ENCODE measurements at regions not wholly inside any gene's neighbourhood (a gene's known extent, or its start where the extent isn't known, plus 50 kb on each side); places are given as distances from the start of the nearest gene placed in this dataset.

DNA sequence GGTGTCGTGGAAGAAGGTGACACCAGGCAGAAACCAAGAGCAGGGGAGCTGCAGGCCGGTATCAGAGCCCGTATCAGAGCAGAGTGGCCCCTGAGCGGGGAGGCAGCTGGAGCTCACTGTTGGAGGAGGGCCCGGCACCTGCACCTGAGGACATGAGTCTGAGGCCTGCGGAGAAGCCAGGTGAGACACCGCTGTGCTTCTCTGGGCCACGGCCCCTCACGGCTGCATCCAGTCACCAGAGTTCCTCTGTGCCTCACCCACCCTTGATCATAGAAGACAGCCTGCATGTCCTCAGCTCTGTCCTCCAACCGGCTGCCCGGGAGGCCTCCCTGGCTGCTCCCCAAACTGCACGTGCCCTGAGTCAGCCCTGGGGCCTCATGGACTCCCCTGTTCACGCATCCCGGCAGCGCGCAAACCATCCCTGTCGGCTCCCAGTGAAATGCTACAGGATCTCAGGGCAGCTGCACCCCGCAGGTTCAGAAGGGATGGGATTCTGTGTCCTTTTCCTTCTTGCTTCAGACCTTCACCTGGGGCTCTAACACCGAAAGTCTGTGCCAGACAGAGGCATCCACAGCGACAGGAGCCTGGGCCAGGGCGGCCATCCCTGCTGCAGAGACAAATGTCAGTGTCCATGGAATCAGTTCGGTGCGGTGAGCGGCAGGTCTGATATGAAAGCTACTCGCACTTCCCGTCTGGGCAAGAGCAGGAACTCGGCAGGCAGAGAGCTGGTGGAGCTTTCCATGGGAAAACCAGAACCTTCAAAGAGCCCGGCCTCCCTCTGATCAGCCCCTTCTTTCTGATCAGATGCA lies 111.9 kb upstream of the FAM20C start:
- no peak for DNase-seq (ENCODE audit: low spot score)
- TF ChIP-seq, protein P1, sequence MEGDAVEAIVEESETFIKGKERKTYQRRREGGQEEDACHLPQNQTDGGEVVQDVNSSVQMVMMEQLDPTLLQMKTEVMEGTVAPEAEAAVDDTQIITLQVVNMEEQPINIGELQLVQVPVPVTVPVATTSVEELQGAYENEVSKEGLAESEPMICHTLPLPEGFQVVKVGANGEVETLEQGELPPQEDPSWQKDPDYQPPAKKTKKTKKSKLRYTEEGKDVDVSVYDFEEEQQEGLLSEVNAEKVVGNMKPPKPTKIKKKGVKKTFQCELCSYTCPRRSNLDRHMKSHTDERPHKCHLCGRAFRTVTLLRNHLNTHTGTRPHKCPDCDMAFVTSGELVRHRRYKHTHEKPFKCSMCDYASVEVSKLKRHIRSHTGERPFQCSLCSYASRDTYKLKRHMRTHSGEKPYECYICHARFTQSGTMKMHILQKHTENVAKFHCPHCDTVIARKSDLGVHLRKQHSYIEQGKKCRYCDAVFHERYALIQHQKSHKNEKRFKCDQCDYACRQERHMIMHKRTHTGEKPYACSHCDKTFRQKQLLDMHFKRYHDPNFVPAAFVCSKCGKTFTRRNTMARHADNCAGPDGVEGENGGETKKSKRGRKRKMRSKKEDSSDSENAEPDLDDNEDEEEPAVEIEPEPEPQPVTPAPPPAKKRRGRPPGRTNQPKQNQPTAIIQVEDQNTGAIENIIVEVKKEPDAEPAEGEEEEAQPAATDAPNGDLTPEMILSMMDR (IDR thresholded peaks at IDR 0.05; ENCODE audit: extremely low read depth, missing control alignments), result no peak

GRCh38 chr7:81068-81925 lies 111.1 kb upstream of the FAM20C start:
- TF ChIP-seq, protein P1 (IDR thresholded peaks at IDR 0.05; ENCODE audit: extremely low read depth, missing control alignments), result no peak
- DNase-seq (ENCODE audit: low spot score), result no peak

DNA sequence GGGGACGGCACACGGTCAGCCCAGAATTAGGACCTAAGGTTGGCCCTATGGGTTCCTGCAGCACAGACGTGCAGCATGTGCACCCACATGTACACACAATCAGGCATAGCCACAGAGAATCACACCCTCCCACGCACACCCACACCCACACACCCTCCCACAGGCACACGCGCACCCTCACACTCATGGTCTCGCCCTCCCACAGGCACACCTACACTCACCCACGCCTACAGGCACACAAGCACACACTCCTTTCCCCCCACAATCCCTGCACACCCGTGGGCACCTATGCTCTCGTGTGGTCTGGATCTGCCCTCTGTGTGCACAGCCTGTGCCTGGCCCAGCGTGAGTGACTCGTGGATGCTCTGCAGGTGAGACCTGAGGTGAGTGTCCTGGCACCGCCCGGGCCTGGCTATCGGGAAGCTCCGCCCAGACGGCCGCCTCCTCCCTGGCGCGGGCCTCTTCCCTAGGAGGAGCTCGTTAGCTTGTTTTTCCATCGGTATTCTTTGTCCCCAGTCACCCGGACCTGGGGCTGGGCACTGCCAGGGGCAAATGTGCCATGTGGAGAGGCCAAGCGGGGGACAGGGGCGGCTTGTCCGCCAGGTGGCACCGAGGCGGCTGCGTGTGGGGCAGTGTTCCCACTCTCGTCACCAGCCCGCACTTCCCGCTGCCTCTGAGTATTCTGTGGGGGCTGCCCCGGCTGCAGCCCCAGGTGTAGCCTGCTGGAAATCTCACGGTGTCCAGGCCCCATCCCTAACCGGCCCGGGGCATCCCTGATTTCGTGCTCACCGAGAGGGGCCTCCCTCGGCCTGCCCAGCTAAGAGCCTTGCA lies 110.2 kb upstream of the FAM20C start:
- no peak for DNase-seq (ENCODE audit: low spot score)
- TF ChIP-seq, protein P1 (IDR thresholded peaks at IDR 0.05; ENCODE audit: extremely low read depth, missing control alignments), result no peak

- DNase-seq (ENCODE audit: low spot score), result no peak
- TF ChIP-seq, protein P1 (IDR thresholded peaks at IDR 0.05; ENCODE audit: extremely low read depth, missing control alignments), result no peak
These were observed 109.6 kb upstream of the FAM20C start for GRCh38 chr7:82757-83155.

DNA sequence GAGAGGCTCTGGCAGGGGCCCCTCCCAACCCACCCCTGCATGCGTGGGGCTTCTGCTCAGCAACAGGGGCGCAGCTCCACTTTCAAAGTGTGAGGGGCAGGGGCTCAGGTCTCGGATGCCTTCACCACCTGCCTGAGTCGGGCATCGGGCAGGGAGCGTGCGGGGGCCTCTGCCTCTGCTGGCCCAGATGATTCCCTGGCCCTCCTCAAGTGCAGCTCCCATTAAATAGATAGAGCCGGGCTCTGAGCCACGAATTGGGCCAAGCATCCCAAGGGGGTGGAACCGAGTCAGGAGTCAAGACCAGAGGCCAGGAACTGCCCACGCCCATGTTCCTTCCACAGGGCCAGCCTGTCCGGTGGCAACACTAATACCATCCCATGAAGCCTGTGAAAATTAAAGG lies 108.9 kb upstream of the FAM20C start:
- no peak for DNase-seq (ENCODE audit: low spot score)
- TF ChIP-seq, protein P1 (IDR thresholded peaks at IDR 0.05; ENCODE audit: extremely low read depth, missing control alignments), result no peak

DNA sequence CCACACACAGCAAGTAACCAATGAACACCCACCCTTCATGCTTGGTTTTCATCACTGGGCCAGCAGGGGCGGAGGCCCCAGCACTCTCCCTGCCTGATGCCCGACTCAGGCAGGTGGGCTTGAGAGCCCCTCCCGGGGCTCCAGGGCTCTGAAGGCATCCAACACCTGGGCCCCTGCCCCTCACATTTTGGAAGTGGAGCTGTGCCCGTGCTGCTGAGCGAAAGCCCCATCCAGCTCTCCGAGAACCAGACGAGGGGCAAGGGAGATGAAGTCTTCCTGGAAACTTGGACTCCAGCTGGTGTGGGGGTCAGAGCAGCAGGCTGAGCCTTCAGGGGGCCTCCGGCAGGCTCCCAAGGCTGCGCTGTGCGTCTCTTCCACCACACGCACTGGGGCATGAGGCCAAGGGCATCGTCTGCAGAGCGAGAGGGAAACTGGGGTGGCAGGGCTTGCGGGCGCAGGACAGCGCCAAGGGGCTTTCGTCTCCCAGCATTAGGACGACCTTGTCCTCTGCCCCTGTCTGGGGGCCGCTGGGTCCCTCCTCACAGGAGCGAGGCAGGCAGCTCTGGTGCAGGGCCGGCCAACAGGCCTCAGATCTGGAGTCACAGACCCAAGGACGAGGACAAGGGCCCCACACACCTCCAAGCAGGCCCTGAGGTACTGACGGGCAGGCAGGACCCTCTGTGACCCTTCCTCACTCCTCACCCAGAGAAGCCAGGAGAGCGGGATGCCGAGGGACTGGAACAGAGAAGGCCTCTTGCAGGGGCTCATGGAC lies 108.3 kb upstream of the FAM20C start:
- no peak for DNase-seq (ENCODE audit: low spot score)
- TF ChIP-seq, protein P1 (IDR thresholded peaks at IDR 0.05; ENCODE audit: extremely low read depth, missing control alignments), result no peak

Data from GM20000 (cell line).